HG02938 (cell line): ENCODE measurements at regions not wholly inside any gene's neighbourhood (a gene's known extent, or its start where the extent isn't known, plus 50 kb on each side); places are given as distances from the start of the nearest gene placed in this dataset.

Source experiments
- ATAC-seq: cut with Tn5 transposase; IDR thresholded peaks from one replicate; pipeline ENCODE4 v1.9.1; 2021; ENCODE audit warnings: mild to moderate bottlenecking, moderate library complexity; ENCODE audit not compliant: unreplicated experiment

DNA sequence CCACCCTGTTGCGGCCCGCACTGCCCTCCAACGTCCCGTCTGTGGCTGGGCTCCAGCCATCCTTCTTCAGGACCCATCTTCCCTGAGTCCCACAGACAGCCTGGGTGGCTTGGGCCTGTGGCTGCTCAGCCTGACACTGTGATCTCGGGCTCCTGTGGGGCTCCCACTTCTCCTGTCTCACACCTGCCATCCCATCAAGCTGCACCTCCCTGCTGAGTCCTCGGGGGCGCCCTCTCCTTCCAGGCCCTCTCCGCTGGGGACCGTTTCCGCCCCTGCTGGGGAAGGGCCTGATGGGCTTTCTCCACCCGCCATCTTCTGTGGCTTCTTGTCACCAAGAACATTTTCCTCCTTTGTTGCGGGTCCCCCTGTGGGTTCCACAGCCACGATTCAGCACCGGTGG lies 173.8 kb upstream of the PPP2R2D start:
- ATAC-seq: no peak

DNA sequence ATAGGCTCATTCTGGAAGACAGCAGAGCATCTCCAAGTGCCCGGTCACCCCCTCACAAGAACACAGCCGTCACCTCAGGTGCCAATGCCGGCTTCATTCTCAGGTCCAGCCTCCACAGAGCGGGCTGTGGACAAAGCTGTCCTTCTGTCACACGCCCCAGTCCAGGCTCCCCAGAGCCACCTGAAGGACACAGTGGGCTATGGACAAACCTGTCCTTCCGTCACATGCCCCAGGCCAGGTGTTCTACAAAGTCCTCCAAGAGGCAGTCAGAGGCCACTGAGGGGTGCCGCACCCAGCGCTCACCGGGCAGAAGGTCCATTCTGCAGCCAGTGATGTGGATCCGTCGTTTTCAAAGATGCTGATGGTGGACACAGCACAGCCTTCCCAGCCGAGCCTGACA lies 173.2 kb upstream of the PPP2R2D start:
- ATAC-seq: no peak

DNA sequence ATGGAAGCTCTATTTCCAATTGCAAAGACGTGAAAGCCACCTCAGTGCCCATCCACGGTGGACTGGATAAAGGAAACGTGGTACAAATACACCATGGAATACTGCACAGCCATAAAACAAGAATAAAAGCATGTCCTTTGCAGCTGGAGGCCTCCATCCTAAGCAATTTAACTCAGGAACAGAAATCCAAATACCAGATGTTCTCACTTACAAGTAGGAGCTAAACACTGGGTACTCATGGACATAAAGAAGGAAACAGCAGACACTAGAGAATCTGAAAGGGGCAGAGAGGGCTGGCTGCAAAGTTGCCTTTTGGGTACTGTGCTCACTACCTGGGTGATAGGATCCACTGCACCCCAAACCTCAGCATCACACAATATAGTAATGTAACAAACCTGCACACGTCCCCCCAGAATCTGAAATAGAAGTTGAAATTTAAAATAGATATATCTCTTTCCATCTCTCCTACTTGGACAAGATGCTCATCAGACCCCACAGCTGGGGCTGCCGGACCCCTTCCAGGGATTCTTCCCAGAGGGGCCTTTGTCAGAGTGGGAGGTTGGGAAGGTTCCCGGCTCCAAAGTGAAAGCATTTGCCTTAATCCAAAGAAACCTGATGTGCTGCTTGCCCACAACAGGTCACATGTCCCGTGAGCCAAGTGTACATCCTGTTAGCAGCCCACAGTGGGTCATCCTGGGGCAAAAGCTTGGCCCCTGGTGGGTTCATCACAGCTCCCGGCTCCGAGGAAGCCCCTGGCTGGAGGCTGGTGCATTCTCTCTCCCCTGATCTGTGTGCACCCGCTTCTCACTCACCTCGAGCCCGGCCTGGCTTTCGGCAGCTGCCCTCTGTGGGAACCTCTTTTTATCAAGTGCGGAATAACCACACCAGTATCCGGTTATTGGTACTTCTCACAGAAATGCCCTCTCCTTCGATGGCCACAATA lies 172.3 kb upstream of the PPP2R2D start:
- ATAC-seq: no peak

DNA sequence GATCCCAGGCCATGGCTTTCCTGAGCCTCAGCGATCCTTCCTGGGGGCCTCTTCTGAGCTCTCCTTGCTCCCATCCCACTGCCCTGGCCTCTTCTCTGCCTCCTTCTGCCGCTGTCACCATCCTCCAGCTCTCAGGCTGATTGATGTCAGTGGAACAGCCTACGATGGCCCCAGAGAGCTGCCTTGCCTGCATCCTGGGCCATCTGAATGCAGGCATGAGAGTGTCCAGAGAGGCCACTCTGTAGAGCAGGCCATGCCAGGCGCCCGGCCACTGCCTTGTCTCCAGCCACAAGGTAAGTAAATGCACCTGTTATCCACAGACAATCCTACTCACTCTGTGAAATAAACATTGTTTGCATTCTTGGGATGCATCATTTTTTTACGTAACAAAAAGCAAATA lies 171.4 kb upstream of the PPP2R2D start:
- no peak for ATAC-seq

DNA sequence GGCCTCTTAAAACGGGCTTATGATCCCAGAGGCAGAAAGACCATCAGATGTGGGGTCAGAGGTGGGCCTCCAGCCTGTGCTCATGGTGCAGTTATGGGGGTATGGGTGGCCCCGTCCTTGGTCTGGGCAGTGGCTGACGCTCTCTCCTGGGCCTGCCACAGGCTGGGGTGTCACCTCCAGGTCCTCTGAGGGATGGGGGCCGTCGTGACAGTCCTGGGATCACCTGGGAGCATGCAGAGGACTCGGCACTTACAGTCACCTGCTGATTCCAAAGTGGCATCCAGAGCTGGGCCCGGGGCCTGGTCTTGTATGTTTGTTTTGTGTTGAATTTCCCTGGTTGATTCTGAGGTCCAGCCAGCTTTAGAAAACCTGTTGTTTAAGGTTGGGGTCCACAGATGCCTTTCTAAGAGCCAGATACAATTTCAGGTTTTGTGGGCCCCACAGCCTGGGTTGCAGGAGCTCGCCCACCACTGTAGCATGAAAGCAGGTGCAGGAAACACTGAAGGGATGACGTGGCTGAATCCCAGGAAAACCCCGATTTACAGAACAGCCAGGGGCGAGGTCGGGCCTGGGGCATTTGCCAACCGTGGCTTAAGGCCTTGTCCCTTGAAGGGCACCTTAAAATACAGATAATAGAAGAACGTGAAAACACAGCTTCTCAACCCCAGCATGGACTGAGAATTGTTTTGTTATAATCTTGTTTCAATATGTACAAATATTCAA lies 170.7 kb upstream of the PPP2R2D start:
- no peak for ATAC-seq

DNA sequence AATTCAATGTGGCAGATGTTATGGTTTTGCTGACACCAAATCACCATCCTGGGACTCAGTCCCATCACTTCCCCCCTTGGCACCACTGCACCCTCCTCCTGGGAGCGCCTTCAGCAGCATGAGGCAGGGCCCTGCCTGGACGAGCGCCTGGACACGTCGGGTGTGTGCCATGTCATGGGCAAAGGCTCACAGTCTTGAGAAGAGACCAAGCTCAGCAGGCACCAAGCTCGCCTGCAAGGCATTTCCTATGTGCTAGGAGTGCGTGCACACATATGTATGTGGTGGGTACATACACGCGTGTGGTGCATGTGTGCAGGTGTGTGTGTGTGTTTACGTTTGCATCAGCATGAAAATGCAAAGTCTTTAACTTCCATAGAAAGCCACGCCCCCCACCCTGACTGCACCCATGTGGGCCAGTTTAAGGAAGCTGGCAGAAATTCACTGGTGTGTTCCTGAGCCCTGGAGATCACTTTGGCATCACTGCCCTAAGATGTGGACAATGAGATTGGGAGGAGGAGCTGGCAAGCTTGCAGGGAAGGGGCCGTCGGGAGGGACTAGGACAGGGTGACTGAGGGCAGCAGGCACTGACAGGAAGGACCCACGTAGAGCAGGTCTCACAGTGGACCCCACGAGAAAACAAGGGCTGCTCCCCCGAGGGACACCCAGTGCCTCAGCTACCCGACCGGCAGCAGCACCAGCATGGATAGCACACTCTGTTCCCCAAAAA lies 169.9 kb upstream of the PPP2R2D start:
- no peak for ATAC-seq

DNA sequence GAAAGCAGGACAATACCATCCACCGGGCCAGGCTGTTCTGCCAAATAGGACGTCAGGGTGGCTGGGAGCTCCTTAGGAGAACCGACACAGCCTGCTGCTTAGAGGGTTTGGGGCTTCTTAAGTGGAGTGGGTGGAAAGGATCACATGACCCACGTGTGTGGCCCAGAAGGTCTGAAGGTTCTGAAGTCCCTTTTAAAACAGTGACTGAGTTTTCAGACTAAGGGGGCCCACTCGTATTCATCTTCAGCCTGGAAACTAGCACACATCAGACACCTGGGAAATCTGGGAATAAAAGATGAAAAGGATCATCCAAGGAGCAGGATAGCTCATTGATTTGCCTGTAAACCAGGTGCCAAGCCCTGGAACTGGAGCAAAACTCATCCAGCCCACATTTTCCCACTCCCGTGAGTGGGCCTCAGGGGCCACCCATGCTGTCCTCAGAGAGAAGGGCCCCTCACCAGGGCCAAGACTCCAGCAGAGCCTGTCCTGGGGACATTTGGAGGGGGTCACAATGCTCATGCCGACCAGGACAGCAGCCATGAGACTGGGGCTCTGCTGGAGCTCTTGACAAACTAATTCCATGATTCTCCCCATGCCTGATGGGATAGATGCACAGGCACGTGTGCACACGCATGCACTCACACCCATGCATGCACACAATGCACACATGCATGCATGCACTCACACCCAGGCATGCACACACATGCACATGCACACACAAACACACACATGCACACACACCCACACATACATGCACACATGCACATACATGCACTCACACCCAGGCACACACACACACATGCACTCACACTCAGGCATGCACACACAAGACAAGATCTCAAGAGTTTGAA lies 168.8 kb upstream of the PPP2R2D start:
- ATAC-seq: no peak

DNA sequence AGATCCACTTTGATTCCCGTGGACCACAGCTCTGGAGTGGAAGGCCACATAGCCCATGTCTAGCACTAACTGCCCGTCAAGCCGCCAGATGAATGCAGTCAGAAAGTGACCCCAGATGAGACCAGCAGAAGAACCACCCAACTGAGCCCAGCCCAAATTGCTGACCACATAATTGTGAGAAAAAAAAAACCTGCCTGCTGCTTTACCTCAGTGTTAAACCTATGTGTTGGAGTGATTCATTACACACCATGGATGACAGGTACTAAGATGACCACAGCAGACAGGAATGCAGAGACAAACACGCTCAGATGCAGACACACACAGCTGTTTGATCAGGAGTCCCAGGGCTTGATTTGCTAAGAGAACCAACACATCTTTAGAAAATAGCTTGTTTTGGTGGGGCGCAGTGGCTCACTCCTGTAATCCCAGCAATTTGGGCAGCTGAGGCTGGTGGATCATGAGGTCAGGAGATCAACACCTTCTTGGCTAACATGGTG lies 168.1 kb upstream of the PPP2R2D start:
- no peak for ATAC-seq

DNA sequence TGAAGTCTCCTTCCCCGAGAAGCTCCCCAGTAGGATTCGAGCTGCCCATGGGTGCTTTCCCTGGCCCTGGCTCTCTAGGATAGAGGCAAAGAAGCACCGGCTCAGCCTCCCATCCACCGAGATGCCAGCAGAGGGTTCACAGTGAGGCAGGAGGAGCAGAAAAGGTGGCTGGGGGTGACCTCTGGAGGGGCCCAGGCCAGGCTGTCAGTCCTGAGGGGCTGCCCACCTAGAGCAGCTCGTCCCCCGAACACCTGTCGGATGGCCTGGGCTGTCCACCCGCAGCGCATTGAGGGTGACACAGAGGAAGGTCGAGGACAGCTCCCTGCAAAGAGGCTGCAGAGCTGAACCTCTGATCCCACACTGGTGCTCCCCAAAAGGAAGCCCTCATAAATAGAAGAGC lies 167.2 kb upstream of the PPP2R2D start:
- no peak for ATAC-seq

DNA sequence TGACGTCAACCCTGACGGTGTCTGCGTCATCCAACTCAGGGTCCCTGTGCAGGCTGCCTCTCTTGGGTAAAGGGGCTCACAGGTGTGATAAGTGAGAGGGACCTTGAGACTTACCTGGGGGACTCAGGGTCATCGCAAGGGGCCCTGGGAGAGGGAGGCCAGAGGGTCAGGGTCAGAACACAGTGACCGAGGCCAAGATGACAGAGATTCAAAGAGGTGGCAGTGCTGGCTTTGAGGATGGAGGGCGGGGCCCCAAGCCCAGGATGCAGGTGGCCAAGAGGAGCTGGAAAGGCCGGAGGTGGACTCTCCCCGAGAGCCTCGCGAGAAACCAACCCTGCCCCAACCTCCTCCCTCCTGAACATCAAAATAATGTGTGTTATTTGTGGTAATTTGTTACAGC lies 165.2 kb upstream of the PPP2R2D start:
- ATAC-seq: no peak

DNA sequence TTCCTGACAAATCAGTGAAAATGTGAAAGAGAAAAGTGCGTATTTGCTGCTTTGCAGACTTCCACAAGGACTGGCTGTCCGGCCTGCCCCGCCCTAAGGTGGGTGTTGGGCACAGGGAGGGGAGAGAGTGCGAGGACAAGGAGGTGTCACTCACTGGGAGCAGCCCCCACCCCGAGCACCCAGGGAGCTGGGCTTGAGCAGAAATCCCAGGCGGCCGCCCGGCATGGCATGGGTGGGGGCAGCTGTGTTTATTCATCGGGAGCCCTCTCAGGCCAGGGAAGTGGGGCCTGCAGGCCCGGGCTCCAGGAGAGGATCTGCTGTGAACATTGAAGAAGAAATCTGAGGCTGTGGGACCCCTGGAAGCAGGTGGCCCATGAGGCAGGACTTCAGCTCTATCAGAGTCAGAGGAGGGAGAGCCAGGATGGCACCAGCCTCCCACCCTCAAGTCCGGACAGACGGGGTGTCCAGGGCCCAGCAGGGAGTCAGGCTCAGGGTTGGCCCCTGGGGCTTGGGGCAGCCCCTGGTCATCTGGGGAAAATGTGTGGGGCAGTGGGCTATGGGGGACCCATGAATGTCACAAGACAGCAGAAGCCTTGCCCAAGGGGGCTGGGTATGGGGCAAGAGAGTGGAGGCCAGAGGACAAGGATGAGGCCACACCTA lies 164.4 kb upstream of the PPP2R2D start:
- ATAC-seq: no peak

DNA sequence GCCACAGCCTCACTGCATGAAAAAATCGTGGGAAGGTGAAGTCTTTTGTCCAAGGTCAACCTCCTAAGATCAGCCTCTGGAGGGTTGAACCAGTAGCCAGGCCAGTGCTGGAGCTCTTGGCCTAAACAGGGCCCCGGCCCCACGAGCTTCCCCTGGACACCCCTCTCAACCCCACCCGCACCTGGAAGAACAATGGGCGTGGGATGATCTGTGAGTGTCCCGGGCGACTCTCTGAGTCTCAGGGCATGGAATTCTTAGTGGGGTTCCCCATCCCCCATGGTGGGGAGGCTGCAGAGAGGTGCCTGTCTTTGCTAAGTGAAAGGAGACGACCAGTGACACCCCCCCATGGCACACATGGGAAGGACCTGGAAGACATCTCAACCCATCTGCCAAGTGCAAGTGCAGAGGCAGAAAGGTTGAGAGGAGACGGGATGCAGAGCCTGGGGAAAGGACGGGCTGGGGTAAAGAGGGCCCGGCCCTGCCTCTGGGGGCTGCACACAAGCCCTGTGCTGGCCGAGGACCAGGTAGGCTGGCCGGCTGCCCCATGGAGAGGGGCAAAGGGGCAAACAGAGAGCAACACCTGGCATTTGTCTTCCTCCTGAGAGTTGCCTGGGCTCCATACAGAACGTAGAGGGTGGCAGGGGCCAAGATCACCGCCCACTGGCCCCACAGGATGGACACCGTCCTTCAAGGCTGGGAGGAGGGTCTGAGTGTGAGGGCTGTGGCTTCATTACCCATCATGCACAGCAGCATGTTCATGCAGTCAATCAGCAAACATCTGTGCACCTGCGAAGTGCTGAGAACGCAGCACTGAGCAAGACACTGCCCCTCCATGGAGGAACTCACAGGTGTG lies 163.0 kb upstream of the PPP2R2D start:
- ATAC-seq: no peak

DNA sequence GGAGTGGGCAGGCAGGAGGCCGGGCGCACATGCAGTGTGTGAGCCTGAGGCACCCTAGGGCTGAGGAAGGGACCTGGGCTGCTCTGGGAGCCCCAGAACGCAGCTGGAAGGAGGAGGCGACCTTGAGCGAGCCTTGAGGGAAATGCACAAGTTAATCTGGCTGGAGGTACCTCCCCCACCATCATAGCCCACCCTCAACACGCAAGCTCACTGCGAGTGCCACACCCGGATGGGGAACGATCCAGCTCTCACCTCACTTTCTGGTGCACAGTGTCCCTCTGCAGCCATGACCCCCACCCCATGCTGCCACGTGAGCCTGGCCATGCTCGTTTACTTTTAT lies 162.4 kb upstream of the PPP2R2D start:
- no peak for ATAC-seq

DNA sequence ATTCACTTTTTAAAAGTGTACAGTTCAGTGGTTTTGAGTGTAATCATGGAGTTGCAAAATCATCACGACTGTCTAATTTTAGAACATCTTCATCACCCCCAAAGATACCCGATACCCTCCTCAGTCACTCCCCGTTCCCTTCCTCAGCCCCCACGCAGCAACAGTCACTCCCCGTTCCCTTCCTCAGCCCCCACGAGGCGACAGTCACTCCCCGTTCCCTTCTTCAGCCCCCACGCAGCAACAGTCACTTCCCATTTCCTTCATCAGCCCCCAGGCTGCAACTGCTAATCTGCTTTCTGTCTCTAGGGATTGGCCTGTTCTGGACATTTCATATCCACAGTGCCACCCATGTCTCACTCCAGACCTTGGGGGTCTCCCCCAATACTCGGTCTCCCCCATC lies 161.6 kb upstream of the PPP2R2D start:
- ATAC-seq: no peak

DNA sequence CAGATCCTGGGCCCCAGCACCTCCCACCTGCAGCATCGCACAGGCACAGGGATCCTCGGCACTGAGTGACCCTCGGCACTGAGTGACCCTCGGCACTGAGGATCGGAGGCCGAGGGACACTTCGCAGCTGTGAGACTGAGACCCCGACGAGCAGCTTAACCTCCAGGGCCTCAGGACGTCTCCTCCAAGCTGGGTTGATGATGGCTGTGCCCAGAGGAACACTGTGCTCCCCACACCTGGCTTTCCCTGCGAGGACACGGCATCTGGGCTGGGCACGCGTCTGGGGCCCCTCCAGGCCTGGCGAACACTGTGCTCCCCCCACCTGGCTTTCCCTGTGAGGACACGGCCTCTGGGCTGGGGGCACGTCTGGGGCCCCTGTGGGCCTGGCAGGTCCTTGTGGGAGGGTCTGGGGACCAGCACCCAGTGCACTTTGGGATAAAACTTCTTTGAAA lies 158.3 kb upstream of the PPP2R2D start:
- ATAC-seq: no peak

DNA sequence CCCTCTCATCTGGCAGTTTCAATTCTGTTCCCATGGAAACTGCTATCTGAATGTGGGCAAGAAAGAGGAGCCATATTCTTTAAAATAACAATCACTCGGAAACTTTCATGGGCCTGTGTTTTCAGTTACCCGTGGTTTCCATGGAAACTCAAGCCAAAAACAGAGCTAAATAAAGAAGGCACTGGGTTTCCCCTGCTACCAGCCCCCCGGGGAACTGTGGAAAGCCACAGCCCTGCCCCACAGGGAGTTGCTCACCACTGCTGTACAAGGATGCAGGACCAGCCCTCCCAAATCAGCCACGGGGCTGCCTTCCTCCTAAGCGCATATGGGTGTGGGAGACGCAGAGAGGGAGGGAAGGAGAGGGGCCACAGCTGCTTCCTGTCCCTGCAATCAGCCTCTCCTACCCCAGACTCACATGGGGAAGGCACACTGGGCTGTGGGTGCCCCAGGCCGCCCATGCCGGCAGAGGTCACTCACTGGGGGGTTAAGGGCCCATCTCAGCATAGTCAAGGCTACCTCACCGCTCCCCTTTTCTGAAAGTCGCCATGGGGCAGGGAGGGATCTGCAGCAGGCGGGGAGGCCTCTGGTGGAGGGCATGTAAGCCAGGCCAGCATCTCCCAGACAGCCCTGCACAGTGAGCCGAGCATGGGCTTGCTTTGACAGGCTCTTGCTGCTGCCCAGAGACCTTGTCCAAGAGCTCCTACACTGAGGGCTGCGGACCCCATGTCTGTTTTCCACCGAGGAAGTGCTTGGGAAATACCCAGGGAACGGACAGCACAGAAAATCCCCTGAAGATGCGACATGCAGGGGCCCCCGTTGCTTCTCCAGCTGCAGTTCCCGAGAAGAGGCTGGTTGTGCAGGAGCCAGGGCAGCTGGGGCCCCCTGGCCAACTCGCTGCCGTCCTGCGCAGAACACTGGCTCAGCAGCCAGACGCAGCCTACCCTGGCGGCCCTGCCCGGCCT lies 157.3 kb upstream of the PPP2R2D start:
- ATAC-seq: peak; percentile 72

DNA sequence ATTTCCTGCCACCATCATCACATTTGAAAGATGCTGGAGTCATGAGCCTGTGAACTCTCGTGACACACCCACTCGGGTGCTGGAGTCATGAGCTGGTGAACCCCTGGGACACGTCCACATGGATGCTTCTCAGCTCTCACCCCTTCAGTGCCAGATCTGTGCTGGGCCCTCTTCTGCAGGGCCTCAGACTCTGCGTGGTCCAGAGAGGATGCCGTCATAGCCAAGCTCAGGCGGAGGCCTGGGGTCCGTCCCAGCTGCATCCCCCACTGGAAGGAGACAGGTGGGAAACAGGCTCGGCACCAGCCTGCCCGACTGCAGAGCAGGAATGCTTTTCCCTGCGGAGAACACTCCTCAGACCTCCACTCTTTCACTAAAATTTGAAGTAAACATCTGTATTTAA lies 156.5 kb upstream of the PPP2R2D start:
- no peak for ATAC-seq

DNA sequence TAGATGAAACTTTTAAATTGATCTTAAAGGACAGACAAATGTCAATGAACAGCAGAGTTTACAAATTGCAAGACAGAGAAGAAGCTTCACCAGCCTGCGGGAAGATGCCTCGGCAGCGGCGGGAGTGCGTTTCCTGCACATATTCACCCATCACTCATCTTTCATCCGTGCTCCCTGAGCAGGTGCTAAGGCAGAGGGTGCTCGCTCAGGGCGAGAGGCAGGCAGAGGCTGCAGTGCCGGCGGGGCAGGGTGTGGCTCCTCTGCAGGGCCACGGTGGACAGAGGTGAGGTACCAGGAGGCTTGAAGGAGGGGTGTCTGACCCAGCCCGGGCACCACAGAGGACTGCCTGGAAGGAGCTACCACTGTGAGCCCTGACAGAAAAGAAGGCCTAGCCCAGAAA lies 155.2 kb upstream of the PPP2R2D start:
- no peak for ATAC-seq
